GM12878 (cell line): ENCODE measurements at regions not wholly inside any gene's neighbourhood (a gene's known extent, or its start where the extent isn't known, plus 50 kb on each side); places are given as distances from the start of the nearest gene placed in this dataset.

Experiments used
- ATAC-seq: fragments of 200-7000 bp; cut with Tn5 transposase; 3 replicates; pipeline ENCODE4 v1.9.1; 2020; ENCODE audit warnings: mild to moderate bottlenecking, moderate library complexity
- BruUV-seq: library from RNA; stranded (reverse); fragments of 400-500 nt; replicated peaks from 2 replicates; lab custom pipeline; 2021; lab: Mats Ljungman, UMichigan
- CTCF ChIA-PET: fragments of 300-600 bp; sonication (Branson Sonifier 250); formaldehyde crosslinking; extraction: SDS; loops from one replicate; lab custom pipeline; 2021; ENCODE audit warnings: inconsistent platforms; lab: Yijun Ruan, JAX
- POLR2A ChIA-PET: fragments of 350-600 bp; formaldehyde crosslinking; extraction: SDS; loops from one replicate; lab custom pipeline; 2021; ENCODE audit warnings: inconsistent platforms; lab: Charles Lee
- RAD21 ChIA-PET: fragments of 300-600 bp; sonication (Branson Sonifier 250); formaldehyde crosslinking; loops from one replicate; lab custom pipeline; 2023; ENCODE audit warnings: antibody characterized with exemption; ENCODE audit not compliant: unreplicated experiment; lab: Charles Lee
- SMC1A ChIA-PET: fragments of 300-600 bp; sonication (Branson Sonifier 250); formaldehyde crosslinking; loops from one replicate; lab custom pipeline; 2023; ENCODE audit not compliant: unreplicated experiment, uncharacterized antibody; lab: Charles Lee
- DNase-seq: peaks from one replicate; pipeline ENCODE4 v3.0.0-alpha.2; 2011; ENCODE audit warnings: low read depth, low spot score
- FAIRE-seq: peaks from 3 replicates; lab custom pipeline; 2011; peaks lifted over from hg19 to GRCh38; lab: Jason Lieb, UNC
- H2AFZ ChIP-seq: 2 replicates; pipeline ENCODE4 v1.6.0; 2011; ENCODE audit warnings: low read depth, low read length, control low read depth; ENCODE audit not compliant: control insufficient read depth
- H3K27ac ChIP-seq: 2 replicates; pipeline ENCODE4 v1.5.1; 2011; ENCODE audit warnings: control low read depth; ENCODE audit not compliant: control insufficient read depth, insufficient read depth
- H3K27me3 ChIP-seq, 2 experiments: replicated peaks in 1 of 2; 2 replicates each; pipeline versions ENCODE4 v1.6.0 to v1.6.1; 2011; ENCODE audit warnings: low read length in 1 of 2; ENCODE audit not compliant: control insufficient read depth in 2 of 2, insufficient read depth in 2 of 2
- H3K36me3 ChIP-seq, 2 experiments: 2 replicates each; pipeline ENCODE4 v1.5.1; 2011; ENCODE audit warnings: low read length in 1 of 2; ENCODE audit not compliant: control insufficient read depth in 2 of 2, insufficient read depth in 2 of 2
- H3K4me1 ChIP-seq: 2 replicates; pipeline ENCODE4 v1.6.1; 2011; ENCODE audit warnings: mild to moderate bottlenecking, low read length, moderate library complexity, mixed read lengths; ENCODE audit not compliant: control insufficient read depth, insufficient read depth
- H3K4me2 ChIP-seq: 2 replicates; pipeline ENCODE4 v1.6.0; 2011; ENCODE audit warnings: control low read depth; ENCODE audit not compliant: control insufficient read depth, insufficient read depth
- H3K4me3 ChIP-seq: fragments of 200-600 bp; sonication (generic); 2 replicates; pipeline ENCODE4 v1.5.1; 2016
- H3K79me2 ChIP-seq: 2 replicates; pipeline ENCODE4 v1.6.0; 2011; ENCODE audit warnings: low read length; ENCODE audit not compliant: control insufficient read depth, insufficient read depth
- H3K9ac ChIP-seq: 2 replicates; pipeline ENCODE4 v1.8.0; 2011; ENCODE audit warnings: low read length, control low read depth, mixed read lengths; ENCODE audit not compliant: control insufficient read depth, insufficient read depth
- H3K9me3 ChIP-seq: replicated peaks from 3 replicates; pipeline ENCODE4 v1.5.1; 2011; ENCODE audit warnings: mild to moderate bottlenecking, low read length; ENCODE audit not compliant: control insufficient read depth, insufficient read depth
- H4K20me1 ChIP-seq: 2 replicates; pipeline ENCODE4 v1.6.0; 2011; ENCODE audit not compliant: control insufficient read depth, insufficient read depth
- CEBPZ ChIP-seq: fragments of 150-350 bp; IDR thresholded peaks from 2 replicates; pipeline ENCODE4 v1.6.1; 2016; ENCODE audit warnings: low read depth, low read length
- CREM ChIP-seq: IDR thresholded peaks from 2 replicates; pipeline ENCODE4 v1.6.1; 2014; ENCODE audit warnings: antibody characterized with exemption, low read depth
- EP300 ChIP-seq, 2 experiments: fragments of 150-350 bp in 1 of 2; IDR thresholded peaks; 2 replicates each; pipeline ENCODE4 v1.6.1; 2011 to 2012; ENCODE audit warnings: low read depth in 2 of 2, low read length in 2 of 2, borderline replicate concordance in 1 of 2, improper control_type of control experiment in 1 of 2, inconsistent platforms in 1 of 2; ENCODE audit not compliant: control insufficient read depth in 1 of 2
- HDAC6 ChIP-seq: fragments of 200-600 bp; sonication (generic); IDR thresholded peaks from one replicate; pipeline ENCODE4 v1.8.0; 2017; ENCODE audit warnings: antibody characterized with exemption; ENCODE audit not compliant: unreplicated experiment
- IRF4 ChIP-seq: IDR thresholded peaks from 2 replicates; pipeline ENCODE4 v1.6.1; 2011; ENCODE audit warnings: low read depth, low read length
- MEF2A ChIP-seq: IDR thresholded peaks from 2 replicates; pipeline ENCODE4 v1.6.1; 2011; ENCODE audit warnings: low read depth, mild to moderate bottlenecking, low read length, moderate library complexity; ENCODE audit not compliant: insufficient read depth
- NR2F1 ChIP-seq: fragments of 450-650 bp; conservative IDR thresholded peaks from 2 replicates; pipeline ENCODE4 v1.6.1; 2017; ENCODE audit warnings: mild to moderate bottlenecking
- PRDM15 ChIP-seq: fragments of 450-650 bp; formaldehyde crosslinking; IDR thresholded peaks from 2 replicates; pipeline ENCODE4 v1.4.0; 2020; ENCODE audit warnings: mild to moderate bottlenecking, moderate library complexity
- ZBTB40 ChIP-seq: fragments of 450-650 bp; IDR thresholded peaks from 2 replicates; pipeline ENCODE4 v1.6.1; 2016; ENCODE audit warnings: mild to moderate bottlenecking, moderate library complexity, borderline replicate concordance
- WGBS: methylation state at CpG from one replicate; pipeline ENCODE4 v1.1.6; 2016; ENCODE audit warnings: low lambda C conversion rate; ENCODE audit not compliant: insufficient replicate concordance, insufficient coverage; ENCODE audit errors: missing lambda C conversion rate; 5-methylcytosine and 5-hydroxymethylcytosine counted together
- in situ Hi-C: fragments of 300-500 bp; cut with MboI; formaldehyde crosslinking; loops from 9 replicates; pipeline ENCODE4 v1.14.3; 2018; ENCODE audit warnings: mixed read lengths
- intact Hi-C: fragments of 100-400 bp; cut with micrococcal nuclease; formaldehyde crosslinking; loops from one replicate; pipeline ENCODE4 v1.14.2; 2022; ENCODE audit not compliant: unreplicated experiment

GRCh38 chr9:108636013-108636412, 219.8 kb downstream of the ACTL7B start:
- WGBS, result 3% methylated on average over 2 of the region's 2 CpGs
- no peaks in the 10 kb centered on the region for H4K20me1 ChIP-seq
- FAIRE-seq, result no peak
- no peak overlapping the region for H3K27ac ChIP-seq
- ChIA-PET CTCF (no interaction called here), POLR2A (no interaction called here), SMC1A (no interaction called here), RAD21 (no interaction called here)
- H2AFZ ChIP-seq, result no peak overlapping the region
- no peak overlapping the region for H3K4me2 ChIP-seq
- H3K27me3 ChIP-seq, result 0 out of 4 replicates have a peak, but pooled peaks cover 0 to 2% of the 10 kb centered on the region in 2 experiments
- in situ Hi-C loops, result no loop called here
- H3K9ac ChIP-seq, result no peak overlapping the region
- no peak for ATAC-seq
- intact Hi-C loops, result no loop called here
- no peaks in the 10 kb centered on the region for H3K4me1 ChIP-seq
- no peaks in the 10 kb centered on the region for H3K36me3 ChIP-seq
- no peak overlapping the region for H3K4me3 ChIP-seq
- BruUV-seq, result no TSS peak
- H3K9me3 ChIP-seq, result no peaks in the 10 kb centered on the region
- H3K79me2 ChIP-seq, result no peaks in the 10 kb centered on the region
- DNase-seq, result no peak
- TF ChIP-seq IRF4 (no peak), HDAC6 (no peak), CREM (no peak), MEF2A (no peak), EP300 (IDR thresholded peaks at IDR 0.05; ENCODE audit: borderline replicate concordance in 1 of 2, control insufficient read depth in 1 of 2, low read depth in 2 of 2, low read length in 2 of 2) (no peak), NR2F1 (no peak), ZBTB40 (no peak), PRDM15 (CRISPR knock-in tag) (no peak), CEBPZ (no peak)
